A549 (cell line): ENCODE measurements at regions not wholly inside any gene's neighbourhood (a gene's known extent, or its start where the extent isn't known, plus 50 kb on each side); places are given as distances from the start of the nearest gene placed in this dataset.

ENCODE experiments used
- ATAC-seq, 2 experiments: fragments of 200-7000 bp in 1 of 2; fragments of >200 bp in 1 of 2; cut with Nextera tagmentation in 1 of 2; cut with Tn5 transposase in 1 of 2; 3 replicates each; pipeline versions ENCODE4 v1.8.0 to v1.9.1; 2018 to 2020; ENCODE audit warnings: mild to moderate bottlenecking in 1 of 2, moderate library complexity in 1 of 2
- CTCF ChIA-PET: fragments of 300-600 bp; sonication (Branson Sonifier 250); formaldehyde crosslinking; extraction: SDS; loops from one replicate; lab custom pipeline; 2021; ENCODE audit warnings: antibody characterized with exemption, inconsistent platforms; lab: Yijun Ruan, JAX
- POLR2A ChIA-PET: fragments of 350-600 bp; formaldehyde crosslinking; extraction: SDS; loops from one replicate; lab custom pipeline; 2021; ENCODE audit warnings: antibody characterized with exemption, inconsistent platforms; lab: Yijun Ruan, JAX
- DNase-seq, 2 experiments: peaks; one replicate each; pipeline versions ENCODE4 v3.0.0 to v3.0.0-alpha.2; 2011 to 2016; ENCODE audit warnings: low read depth in 1 of 2, low spot score in 1 of 2
- FAIRE-seq: peaks from 2 replicates; lab custom pipeline; 2011; peaks lifted over from hg19 to GRCh38; lab: Jason Lieb, UNC
- H3K27ac ChIP-seq, 2 experiments: fragments of >200 bp; sonication (Bioruptor Twin); formaldehyde crosslinking; 3 replicates each; pipeline ENCODE4 v1.5.1; 2016 to 2017
- H3K4me1 ChIP-seq: fragments of >200 bp; sonication (Bioruptor Twin); formaldehyde crosslinking; 3 replicates; pipeline ENCODE4 v1.6.1; 2016
- H3K4me2 ChIP-seq: fragments of >200 bp; sonication (Bioruptor Twin); formaldehyde crosslinking; 3 replicates; pipeline ENCODE4 v1.6.1; 2016
- H3K4me3 ChIP-seq: fragments of >200 bp; sonication (Bioruptor Twin); formaldehyde crosslinking; 3 replicates; pipeline ENCODE4 v1.5.1; 2016
- H3K9me3 ChIP-seq: fragments of >200 bp; sonication (Bioruptor Twin); formaldehyde crosslinking; 3 replicates; pipeline ENCODE4 v1.6.1; 2016
- CBX2 ChIP-seq: fragments of 200-600 bp; sonication (generic); IDR thresholded peaks from 2 replicates; pipeline ENCODE4 v1.6.1; 2016; ENCODE audit warnings: low read depth, mild to moderate bottlenecking, borderline replicate concordance
- CBX8 ChIP-seq: fragments of 200-600 bp; sonication (generic); IDR thresholded peaks from 2 replicates; pipeline ENCODE4 v1.6.1; 2016
- CEBPB ChIP-seq, 2 experiments: fragments of >200 bp in 1 of 2; sonication (Bioruptor Twin) in 1 of 2; formaldehyde crosslinking in 1 of 2; IDR thresholded peaks; 2 replicates each; pipeline ENCODE4 v1.6.1; 2012 to 2016
- CHD2 ChIP-seq: fragments of 150-350 bp; IDR thresholded peaks from 2 replicates; pipeline ENCODE4 v1.6.1; 2014; ENCODE audit warnings: low read length; ENCODE audit not compliant: partially characterized antibody
- CHD4 ChIP-seq: fragments of 200-600 bp; sonication (generic); IDR thresholded peaks from 2 replicates; pipeline ENCODE4 v1.6.1; 2016; ENCODE audit warnings: antibody characterized with exemption, mild to moderate bottlenecking, borderline replicate concordance
- EHF ChIP-seq: fragments of 250-450 bp; sonication (Bioruptor Pico); IDR thresholded peaks from 2 replicates; pipeline ENCODE4 v1.5.0; 2020; ENCODE audit warnings: mild to moderate bottlenecking
- EHMT2 ChIP-seq: fragments of 200-600 bp; sonication (generic); IDR thresholded peaks from 2 replicates; pipeline ENCODE4 v1.6.1; 2016; ENCODE audit warnings: antibody characterized with exemption, low read depth, mild to moderate bottlenecking, moderate library complexity
- EP300 ChIP-seq, 2 experiments: fragments of >200 bp; sonication (Bioruptor Twin); formaldehyde crosslinking; IDR thresholded peaks; 2 replicates in 1 of 2; 3 replicates in 1 of 2; pipeline ENCODE4 v1.6.1; 2016 to 2017
- FOXS1 ChIP-seq: fragments of 250-450 bp; sonication (Bioruptor Pico); IDR thresholded peaks from 2 replicates; pipeline ENCODE4 v1.5.0; 2020; ENCODE audit warnings: mild to moderate bottlenecking, moderate library complexity
- HEYL ChIP-seq: fragments of 250-450 bp; sonication (Bioruptor Pico); IDR thresholded peaks from 2 replicates; pipeline ENCODE4 v1.8.0; 2021; ENCODE audit warnings: mild to moderate bottlenecking, moderate library complexity
- HOXA7 ChIP-seq: fragments of 250-450 bp; sonication (Bioruptor Pico); IDR thresholded peaks from 2 replicates; pipeline ENCODE4 v1.5.0; 2020; ENCODE audit warnings: mild to moderate bottlenecking, moderate library complexity
- JUNB ChIP-seq: fragments of >200 bp; sonication (Bioruptor Twin); formaldehyde crosslinking; IDR thresholded peaks from 2 replicates; pipeline ENCODE4 v1.6.1; 2016
- KDM5A ChIP-seq: fragments of 200-600 bp; sonication (generic); IDR thresholded peaks from 2 replicates; pipeline ENCODE4 v1.6.1; 2016; ENCODE audit warnings: antibody characterized with exemption, mild to moderate bottlenecking
- MAFK ChIP-seq: fragments of 450-650 bp; IDR thresholded peaks from 2 replicates; pipeline ENCODE4 v1.6.1; 2014; ENCODE audit not compliant: partially characterized antibody
- MAZ ChIP-seq: fragments of 150-350 bp; IDR thresholded peaks from 2 replicates; pipeline ENCODE4 v1.6.1; 2014; ENCODE audit warnings: antibody characterized with exemption, low read depth, low read length, borderline replicate concordance
- NFE2L2 ChIP-seq: fragments of 150-350 bp; conservative IDR thresholded peaks from 2 replicates; pipeline ENCODE4 v1.6.1; 2014; ENCODE audit warnings: low read length
- NPAS2 ChIP-seq: fragments of 250-450 bp; sonication (Bioruptor Pico); IDR thresholded peaks from 2 replicates; pipeline ENCODE4 v1.8.0; 2022; ENCODE audit warnings: mild to moderate bottlenecking, moderate library complexity, borderline replicate concordance
- POLR2AphosphoS2 ChIP-seq: conservative IDR thresholded peaks from 2 replicates; pipeline ENCODE4 v1.6.1; 2012; ENCODE audit warnings: low read length, improper control_type of control experiment, inconsistent platforms
- RFX5 ChIP-seq: fragments of 450-650 bp; IDR thresholded peaks from 2 replicates; pipeline ENCODE4 v1.7.1; 2014; ENCODE audit warnings: antibody characterized with exemption, mild to moderate bottlenecking, moderate library complexity
- SMC3 ChIP-seq: fragments of >200 bp; sonication (Bioruptor Twin); formaldehyde crosslinking; IDR thresholded peaks from 3 replicates; pipeline ENCODE4 v1.6.1; 2018; ENCODE audit warnings: inconsistent platforms
- TFCP2L1 ChIP-seq: fragments of 250-450 bp; sonication (Bioruptor Pico); IDR thresholded peaks from 2 replicates; pipeline ENCODE4 v1.5.0; 2021; ENCODE audit warnings: mild to moderate bottlenecking
- ZC3H11A ChIP-seq: fragments of 450-650 bp; IDR thresholded peaks from 2 replicates; pipeline ENCODE4 v1.6.1; 2014; ENCODE audit warnings: antibody characterized with exemption, mild to moderate bottlenecking
- ZFP36 ChIP-seq: fragments of 450-650 bp; IDR thresholded peaks from 2 replicates; pipeline ENCODE4 v1.6.1; 2014; ENCODE audit warnings: borderline replicate concordance; ENCODE audit not compliant: partially characterized antibody
- ZNF302 ChIP-seq: fragments of 250-450 bp; sonication (Bioruptor Pico); IDR thresholded peaks from 2 replicates; pipeline ENCODE4 v1.9.0; 2021; ENCODE audit warnings: inconsistent platforms, mild to moderate bottlenecking, moderate library complexity
- ZSCAN20 ChIP-seq: fragments of 250-450 bp; sonication (Bioruptor Pico); IDR thresholded peaks from 2 replicates; pipeline ENCODE4 v1.8.0; 2022; ENCODE audit warnings: mild to moderate bottlenecking, moderate library complexity
- WGBS: methylation state at CpG from one replicate; pipeline ENCODE4 v1.1.6; 2017; ENCODE audit errors: missing lambda C conversion rate; 5-methylcytosine and 5-hydroxymethylcytosine counted together
- TF ChIP-seq, protein P1 (sequence below): fragments of 250-450 bp; sonication (Bioruptor Pico); IDR thresholded peaks from 2 replicates; pipeline ENCODE4 v1.5.0; 2020; ENCODE audit warnings: low read depth, mild to moderate bottlenecking, moderate library complexity
- TF ChIP-seq, protein P2 (sequence below): IDR thresholded peaks from 2 replicates; pipeline ENCODE4 v1.6.1; 2012; ENCODE audit warnings: low read depth, borderline replicate concordance

DNA sequence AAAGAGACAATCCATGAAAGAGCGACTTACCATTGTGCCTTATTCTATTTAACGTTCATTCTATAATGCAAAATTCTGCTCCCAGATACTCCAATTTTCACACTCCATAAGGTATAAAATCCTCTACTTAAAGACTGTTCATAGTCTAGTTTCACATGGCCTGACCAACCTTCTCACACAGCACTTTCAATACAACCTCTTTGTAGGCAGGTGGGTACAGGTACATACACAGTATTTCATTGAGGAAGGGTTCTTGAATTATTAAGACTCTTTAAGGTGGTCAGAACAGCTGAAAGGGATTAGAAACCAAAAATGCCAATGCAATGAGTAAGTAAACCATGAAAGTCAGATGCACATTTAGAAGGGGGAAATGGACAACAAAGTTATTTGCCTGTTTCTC lies 352.0 kb downstream of the PARP8 start:
- H3K9me3 ChIP-seq, result no peaks in the 10 kb centered on the region
- POLR2A ChIA-PET, result no interaction called here
- TF ChIP-seq FOXS1 (CRISPR knock-in tag) (no peak), ZNF302 (CRISPR knock-in tag) (no peak), CEBPB (IDR thresholded peaks at IDR 0.05) (no peak), MAZ (no peak), EHF (CRISPR knock-in tag) (no peak)
- TF ChIP-seq, all 56 proteins: peak for 0
- no peak for FAIRE-seq
- no peak for ATAC-seq
- 54% methylated on average over 2 of the region's 2 CpGs for WGBS
- Histone ChIP-seq H3K4me2 (no peak overlapping the region), H3K4me1 (no peaks in the 10 kb centered on the region), H3K27ac (no peak overlapping the region), H3K4me3 (no peak overlapping the region)
- CTCF ChIA-PET, result no interaction called here
- no peak for DNase-seq

- no peak overlapping the region for H3K4me2 ChIP-seq
- ATAC-seq, result no peak
- H3K4me1 ChIP-seq, result no peaks in the 10 kb centered on the region
- no peak for TF ChIP-seq ZSCAN20
- TF ChIP-seq EP300 (IDR thresholded peaks at IDR 0.05), result no peak
- TF ChIP-seq SMC3, result no peak
- TF ChIP-seq MAFK, result no peak
- TF ChIP-seq POLR2AphosphoS2, result no peak
- TF ChIP-seq CBX2, result no peak
- TF ChIP-seq CHD4, result no peak
- no peak for TF ChIP-seq RFX5
- H3K9me3 ChIP-seq, result no peaks in the 10 kb centered on the region
- no peak for FAIRE-seq
- ChIA-PET CTCF (no interaction called here), POLR2A (no interaction called here)
- H3K4me3 ChIP-seq, result no peak overlapping the region
- H3K27ac ChIP-seq, result no peak overlapping the region
- DNase-seq, result no peak
These were observed 357.8 kb downstream of the PARP8 start for GRCh38 chr5:51024263-51024662.

GRCh38 chr5:51027271-51027670 lies 356.0 kb upstream of the ISL1 start:
- FAIRE-seq, result no peak
- CTCF ChIA-PET, result no interaction called here
- TF ChIP-seq, protein P1, sequence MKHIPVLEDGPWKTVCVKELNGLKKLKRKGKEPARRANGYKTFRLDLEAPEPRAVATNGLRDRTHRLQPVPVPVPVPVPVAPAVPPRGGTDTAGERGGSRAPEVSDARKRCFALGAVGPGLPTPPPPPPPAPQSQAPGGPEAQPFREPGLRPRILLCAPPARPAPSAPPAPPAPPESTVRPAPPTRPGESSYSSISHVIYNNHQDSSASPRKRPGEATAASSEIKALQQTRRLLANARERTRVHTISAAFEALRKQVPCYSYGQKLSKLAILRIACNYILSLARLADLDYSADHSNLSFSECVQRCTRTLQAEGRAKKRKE, result no peak
- TF ChIP-seq, protein P2, sequence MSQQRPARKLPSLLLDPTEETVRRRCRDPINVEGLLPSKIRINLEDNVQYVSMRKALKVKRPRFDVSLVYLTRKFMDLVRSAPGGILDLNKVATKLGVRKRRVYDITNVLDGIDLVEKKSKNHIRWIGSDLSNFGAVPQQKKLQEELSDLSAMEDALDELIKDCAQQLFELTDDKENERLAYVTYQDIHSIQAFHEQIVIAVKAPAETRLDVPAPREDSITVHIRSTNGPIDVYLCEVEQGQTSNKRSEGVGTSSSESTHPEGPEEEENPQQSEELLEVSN, result no peak
- TF ChIP-seq HEYL (CRISPR knock-in tag) (no peak), JUNB (no peak), CBX2 (no peak), POLR2AphosphoS2 (no peak), CBX8 (no peak), HOXA7 (CRISPR knock-in tag) (no peak), NFE2L2 (no peak), EHMT2 (no peak), KDM5A (no peak), CHD2 (no peak), TFCP2L1 (CRISPR knock-in tag) (no peak)
- TF ChIP-seq, all 56 proteins: peak for 0
- 3% methylated on average over 1 of the region's 1 CpG for WGBS
- Histone ChIP-seq H3K4me3 (no peak overlapping the region), H3K4me2 (no peak overlapping the region), H3K9me3 (no peaks in the 10 kb centered on the region), H3K27ac (no peak overlapping the region), H3K4me1 (no peaks in the 10 kb centered on the region)
- DNase-seq (no peak), ATAC-seq (no peak)
- POLR2A ChIA-PET, result no interaction called here

DNA sequence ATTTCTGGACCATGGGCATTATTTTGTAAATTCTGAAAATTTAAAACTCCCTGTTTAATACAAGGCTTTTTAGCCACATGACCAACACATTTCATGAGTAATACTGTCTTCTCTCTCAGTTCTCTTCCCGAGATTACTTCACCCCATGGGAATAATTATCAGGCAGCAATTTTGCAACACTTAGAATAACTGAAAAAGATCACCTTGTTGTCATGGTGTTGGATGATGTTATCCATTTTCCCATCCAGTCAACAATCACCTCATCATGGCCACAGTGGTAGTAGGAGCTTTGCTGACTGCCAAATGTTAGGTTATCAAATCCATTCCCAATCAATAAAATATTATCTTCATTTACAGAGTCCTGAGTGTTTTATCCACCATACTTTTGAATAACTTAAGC lies 354.9 kb upstream of the ISL1 start:
- WGBS, result 0% methylated on average over 1 of the region's 1 CpG
- H3K4me3 ChIP-seq, result no peak overlapping the region
- TF ChIP-seq FOXS1 (CRISPR knock-in tag) (no peak), ZFP36 (no peak), CBX8 (no peak), NPAS2 (CRISPR knock-in tag) (no peak), CBX2 (no peak), ZC3H11A (no peak), CEBPB (IDR thresholded peaks at IDR 0.05) (no peak)
- TF ChIP-seq, all 56 proteins: peak for 0
- Histone ChIP-seq H3K4me2 (no peak overlapping the region), H3K27ac (no peak overlapping the region), H3K9me3 (no peaks in the 10 kb centered on the region), H3K4me1 (no peaks in the 10 kb centered on the region)
- DNase-seq (no peak), ATAC-seq (no peak), FAIRE-seq (no peak)
- POLR2A ChIA-PET, result no interaction called here
- CTCF ChIA-PET, result no interaction called here
